DMS153 (cell line): ENCODE measurements at regions not wholly inside any gene's neighbourhood (a gene's known extent, or its start where the extent isn't known, plus 50 kb on each side); places are given as distances from the start of the nearest gene placed in this dataset.
A peak's percentile ranks its signal among the peaks of the same experiment; 100 is the strongest.
"Not testable (repeated sequence)": the region's sequence is repeated elsewhere in the genome, so short reads cannot be mapped to it uniquely, and the experiment has no call there.

Experiments
- DNase-seq: peaks from one replicate; lab custom pipeline; 2025; lab: John Stamatoyannopoulos, UW

- no peak for DNase-seq
Observed at GRCh38 chr15:35282965-35283496, 197.9 kb upstream of the NANOGP8 start.

GRCh38 chr15:35281515-35281914, 196.4 kb upstream of the NANOGP8 start:
- no peak for DNase-seq

- no peak for DNase-seq
Observed at GRCh38 chr15:35279811-35280210, 194.7 kb upstream of the NANOGP8 start.

GRCh38 chr15:35271371-35272043, 186.4 kb upstream of the NANOGP8 start:
- no peak for DNase-seq

- DNase-seq, result no peak
Observed at GRCh38 chr15:35260941-35261340, 175.8 kb upstream of the NANOGP8 start.

GRCh38 chr15:35260274-35260673, 175.2 kb upstream of the NANOGP8 start:
- not testable (repeated sequence) for DNase-seq

GRCh38 chr15:35256551-35256950, 171.5 kb upstream of the NANOGP8 start:
- peak; percentile 0 for DNase-seq

GRCh38 chr15:35256141-35256540, 171.0 kb upstream of the NANOGP8 start:
- DNase-seq, result no peak

GRCh38 chr15:35254908-35255307, 169.8 kb upstream of the NANOGP8 start:
- not testable (repeated sequence) for DNase-seq

GRCh38 chr15:35254062-35254461, 169.0 kb upstream of the NANOGP8 start:
- DNase-seq, result no peak

- DNase-seq, result no peak
Observed at GRCh38 chr15:35252351-35252865, 167.3 kb upstream of the NANOGP8 start.

GRCh38 chr15:35247150-35247549, 162.1 kb upstream of the NANOGP8 start:
- DNase-seq, result no peak

GRCh38 chr15:35246451-35246850, 161.4 kb upstream of the NANOGP8 start:
- no peak for DNase-seq

- not testable (repeated sequence) for DNase-seq
Observed at GRCh38 chr15:35245681-35246080, 160.6 kb upstream of the NANOGP8 start.

- DNase-seq, result no peak
Observed at GRCh38 chr15:35244227-35244626, 159.1 kb upstream of the NANOGP8 start.

GRCh38 chr15:35243758-35244157, 158.7 kb upstream of the NANOGP8 start:
- no peak for DNase-seq

- not testable (repeated sequence) for DNase-seq
Observed at GRCh38 chr15:35239693-35240092, 154.6 kb upstream of the NANOGP8 start.

GRCh38 chr15:35238448-35238847, 153.4 kb upstream of the NANOGP8 start:
- DNase-seq, result not testable (repeated sequence)

GRCh38 chr15:35229085-35229484, 144.0 kb upstream of the NANOGP8 start:
- no peak for DNase-seq

GRCh38 chr15:35218215-35218614, 133.1 kb upstream of the NANOGP8 start:
- no peak for DNase-seq

- no peak for DNase-seq
Observed at GRCh38 chr15:35215093-35215492, 130.0 kb upstream of the NANOGP8 start.

GRCh38 chr15:35211240-35211902, 126.3 kb upstream of the NANOGP8 start:
- no peak for DNase-seq

GRCh38 chr15:35210370-35210769, 125.3 kb upstream of the NANOGP8 start:
- DNase-seq, result no peak
